ENCODE measurements at regions not wholly inside any gene's neighbourhood (a gene's known extent, or its start where the extent isn't known, plus 50 kb on each side); places are given as distances from the start of the nearest gene placed in this dataset.

DNA sequence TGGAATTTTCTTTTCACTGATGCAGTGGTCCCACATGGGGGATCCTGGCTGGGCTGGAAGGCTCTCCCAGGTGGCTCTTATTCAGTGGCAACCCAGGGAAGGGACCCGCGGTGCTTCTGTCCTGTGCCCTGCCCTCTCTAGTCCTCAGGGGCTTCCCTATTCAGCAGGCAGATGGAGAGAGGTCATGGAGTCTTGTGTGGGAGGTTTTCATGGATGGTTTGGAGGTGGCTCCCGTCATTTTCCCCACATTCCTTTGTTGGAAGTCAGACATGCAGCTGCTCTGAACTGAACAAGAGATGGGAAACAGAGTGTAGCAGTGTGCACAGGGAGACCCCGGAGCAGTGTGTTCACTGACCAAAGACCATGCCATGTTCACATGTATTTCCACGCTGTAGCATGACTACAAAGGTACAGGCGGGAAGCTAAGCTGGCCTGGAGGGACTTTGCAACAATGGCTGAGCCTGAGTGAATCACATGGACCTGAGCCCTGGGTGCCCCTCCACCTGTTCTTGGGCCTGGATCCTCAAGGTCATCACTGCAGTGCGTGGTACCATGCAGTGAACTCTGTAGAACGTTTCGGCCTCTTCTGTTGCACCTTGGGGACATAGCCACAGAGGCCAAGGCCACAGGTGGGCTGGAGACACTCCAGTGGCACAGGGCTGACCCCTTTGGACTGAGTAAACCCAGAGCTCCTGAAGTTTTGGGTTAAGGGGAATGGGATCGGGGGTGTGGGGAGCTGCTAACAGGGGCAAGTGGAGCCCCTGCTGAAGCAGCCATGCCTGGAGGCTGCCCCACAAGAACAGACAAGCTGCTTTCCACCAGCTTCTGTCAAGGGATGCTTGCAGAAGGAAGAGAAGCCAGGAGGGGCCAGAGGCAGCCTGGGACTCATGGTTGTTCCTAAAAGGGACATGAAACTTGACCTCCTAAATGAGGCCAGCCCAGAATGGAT lies 123.0 kb downstream of the ASB7 start:
- H3K79me2 ChIP-seq (ENCODE audit: control insufficient read depth in 1 of 2, insufficient read depth in 2 of 2, low read length in 2 of 2): no peaks in the 10 kb centered on the region
- H2BK20ac ChIP-seq (ENCODE audit: low read length): 0 out of 2 replicates have a peak overlapping the region, but pooled peaks have one; percentile 7
- no peaks in the 10 kb centered on the region for H3K9me3 ChIP-seq (ENCODE audit: insufficient read depth in 2 of 2, low read depth in 1 of 2, low read length in 1 of 2)
- no peaks in the 10 kb centered on the region for H4K20me1 ChIP-seq (replicated peaks in 1 of 2; ENCODE audit: control insufficient read depth in 1 of 2, insufficient read depth in 2 of 2, low read length in 2 of 2)
- no peak overlapping the region for H2BK15ac ChIP-seq (ENCODE audit: low read length)
- no peak for FAIRE-seq
- no peak overlapping the region for H3K9ac ChIP-seq (replicated peaks in 1 of 4; ENCODE audit: extremely low read depth in 1 of 4, low read depth in 3 of 4, low read length in 3 of 4)
- H2BK5ac ChIP-seq (ENCODE audit: low read depth, low read length): no peak overlapping the region; the same call in 1 of the 2 replicates
- no peak overlapping the region for H3K56ac ChIP-seq (replicated peaks; ENCODE audit: insufficient read length, low read depth, low read length)
- no peak overlapping the region for H3K27ac ChIP-seq (ENCODE audit: low read depth, low read length)
- no peaks in the 10 kb centered on the region for H3K23me2 ChIP-seq (ENCODE audit: low read depth, low read length)
- H3K79me1 ChIP-seq (ENCODE audit: low read depth, low read length): no peaks in the 10 kb centered on the region
- H4K91ac ChIP-seq (replicated peaks; ENCODE audit: insufficient read length, low read length): no peak overlapping the region
- peak in 1 of 2 experiments; percentile 33 for DNase-seq (ENCODE audit: low read depth in 1 of 2, low spot score in 2 of 2)
- H2BK120ac ChIP-seq (replicated peaks; ENCODE audit: low read depth, low read length): no peak overlapping the region
- H4K8ac ChIP-seq (ENCODE audit: extremely low read depth, insufficient read depth, low read length): no peak overlapping the region
- H3K4me1 ChIP-seq (replicated peaks in 1 of 4; ENCODE audit: control insufficient read depth in 3 of 4, insufficient read depth in 4 of 4, low read length in 3 of 4): peaks cover 0 to 3% (median 0%) of the 10 kb centered on the region in 4 experiments; a peak in 2 of 7 replicates
- H3K4me3 ChIP-seq (ENCODE audit: extremely low read depth in 1 of 4, insufficient read depth in 2 of 4, low read depth in 3 of 4, low read length in 4 of 4): no peak overlapping the region
- ChIA-PET POLR2A (ENCODE audit: partially characterized antibody) (no interaction called here), CTCF (ENCODE audit: partially characterized antibody) (interaction anchor here (0.6 to 1.8 kb wide), 8 partner anchors 10 to 281 kb away, joined by 3 to 4 read pairs (median 3); no protein-coding TSS in a partner anchor)
- no peak overlapping the region for H2BK12ac ChIP-seq (ENCODE audit: low read depth, low read length)
- no peak overlapping the region for H2AK5ac ChIP-seq (ENCODE audit: low read depth, low read length)
- H3K4me2 ChIP-seq (ENCODE audit: insufficient read depth in 1 of 2, low read depth in 2 of 2, low read length in 2 of 2): no peak overlapping the region
- H3K18ac ChIP-seq (ENCODE audit: extremely low read depth, low read length): no peak overlapping the region
- H4K5ac ChIP-seq (ENCODE audit: insufficient read length, low read depth, low read length): no peak overlapping the region
- no peak overlapping the region for H3K4ac ChIP-seq (replicated peaks; ENCODE audit: insufficient read length, low read depth, low read length)
- 89% methylated on average over 10 of the region's 10 CpGs; no CpG with 5 or more reads in 1 of the 2 experiments for WGBS, 2 experiments (ENCODE audit: extremely low coverage in 1 of 2, insufficient coverage in 1 of 2, insufficient read length in 1 of 2, insufficient replicate concordance in 2 of 2, low coverage in 1 of 2, low lambda C conversion rate in 2 of 2, missing lambda C conversion rate in 1 of 2)
- no peak overlapping the region for H3K14ac ChIP-seq (ENCODE audit: insufficient read length)
- no peaks in the 10 kb centered on the region for H3K36me3 ChIP-seq (ENCODE audit: control insufficient read depth in 2 of 4, insufficient read depth in 4 of 4, low read length in 3 of 4)
- H2AFZ ChIP-seq (ENCODE audit: low read length): no peak overlapping the region
- no peaks in the 10 kb centered on the region for H3K27me3 ChIP-seq (replicated peaks in 1 of 4; ENCODE audit: control insufficient read depth in 3 of 4, extremely low read depth in 1 of 4, insufficient read depth in 3 of 4, low read length in 3 of 4)
- H3K23ac ChIP-seq (ENCODE audit: insufficient read length): no peak overlapping the region
- TF ChIP-seq PHF8 (conservative IDR thresholded peaks at IDR 0.05; ENCODE audit: low read depth, low read length) (no peak), POLR2AphosphoS5 (IDR thresholded peaks at IDR 0.05; ENCODE audit: low read depth, low read length) (no peak), MAFK (IDR thresholded peaks at IDR 0.05; ENCODE audit: low read depth, low read length) (no peak), CHD1 (IDR thresholded peaks at IDR 0.05; ENCODE audit: low read depth, low read length) (no peak), SIX5 (IDR thresholded peaks at IDR 0.05; ENCODE audit: low read depth, low read length) (no peak)
- TF ChIP-seq, protein P1, sequence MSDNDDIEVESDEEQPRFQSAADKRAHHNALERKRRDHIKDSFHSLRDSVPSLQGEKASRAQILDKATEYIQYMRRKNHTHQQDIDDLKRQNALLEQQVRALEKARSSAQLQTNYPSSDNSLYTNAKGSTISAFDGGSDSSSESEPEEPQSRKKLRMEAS (IDR thresholded peaks at IDR 0.05): no peak
- TF ChIP-seq, protein P2, sequence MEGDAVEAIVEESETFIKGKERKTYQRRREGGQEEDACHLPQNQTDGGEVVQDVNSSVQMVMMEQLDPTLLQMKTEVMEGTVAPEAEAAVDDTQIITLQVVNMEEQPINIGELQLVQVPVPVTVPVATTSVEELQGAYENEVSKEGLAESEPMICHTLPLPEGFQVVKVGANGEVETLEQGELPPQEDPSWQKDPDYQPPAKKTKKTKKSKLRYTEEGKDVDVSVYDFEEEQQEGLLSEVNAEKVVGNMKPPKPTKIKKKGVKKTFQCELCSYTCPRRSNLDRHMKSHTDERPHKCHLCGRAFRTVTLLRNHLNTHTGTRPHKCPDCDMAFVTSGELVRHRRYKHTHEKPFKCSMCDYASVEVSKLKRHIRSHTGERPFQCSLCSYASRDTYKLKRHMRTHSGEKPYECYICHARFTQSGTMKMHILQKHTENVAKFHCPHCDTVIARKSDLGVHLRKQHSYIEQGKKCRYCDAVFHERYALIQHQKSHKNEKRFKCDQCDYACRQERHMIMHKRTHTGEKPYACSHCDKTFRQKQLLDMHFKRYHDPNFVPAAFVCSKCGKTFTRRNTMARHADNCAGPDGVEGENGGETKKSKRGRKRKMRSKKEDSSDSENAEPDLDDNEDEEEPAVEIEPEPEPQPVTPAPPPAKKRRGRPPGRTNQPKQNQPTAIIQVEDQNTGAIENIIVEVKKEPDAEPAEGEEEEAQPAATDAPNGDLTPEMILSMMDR (IDR thresholded peaks at IDR 0.05; ENCODE audit: control extremely low read depth in 1 of 3, insufficient read depth in 1 of 3, low read depth in 1 of 3, low read length in 3 of 3): no peak
- TF ChIP-seq, protein P3, sequence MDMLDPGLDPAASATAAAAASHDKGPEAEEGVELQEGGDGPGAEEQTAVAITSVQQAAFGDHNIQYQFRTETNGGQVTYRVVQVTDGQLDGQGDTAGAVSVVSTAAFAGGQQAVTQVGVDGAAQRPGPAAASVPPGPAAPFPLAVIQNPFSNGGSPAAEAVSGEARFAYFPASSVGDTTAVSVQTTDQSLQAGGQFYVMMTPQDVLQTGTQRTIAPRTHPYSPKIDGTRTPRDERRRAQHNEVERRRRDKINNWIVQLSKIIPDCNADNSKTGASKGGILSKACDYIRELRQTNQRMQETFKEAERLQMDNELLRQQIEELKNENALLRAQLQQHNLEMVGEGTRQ (IDR thresholded peaks at IDR 0.05; ENCODE audit: low read length): no peak

Data from H1 (cell line).